Germinal center (tissue), 1 donor: ENCODE measurements at regions not wholly inside any gene's neighbourhood (a gene's known extent, or its start where the extent isn't known, plus 50 kb on each side); places are given as distances from the start of the nearest gene placed in this dataset.

Experiments
- DNase-seq: peaks from one replicate; pipeline ENCODE4 v3.0.0; 2012; ENCODE audit warnings: mixed read lengths, low spot score

- DNase-seq, result no peak
These were observed 342.3 kb downstream of the HNRNPD start for GRCh38 chr4:82031376-82031927.

- no peak for DNase-seq
These were observed 356.1 kb downstream of the HNRNPD start for GRCh38 chr4:82017680-82018079.

GRCh38 chr4:82005158-82005557 lies 368.6 kb downstream of the HNRNPD start:
- no peak for DNase-seq

GRCh38 chr4:81997313-81997712 lies 376.5 kb downstream of the HNRNPD start:
- no peak for DNase-seq

- DNase-seq, result no peak
These were observed 382.9 kb downstream of the HNRNPD start for GRCh38 chr4:81990898-81991297.

- no peak for DNase-seq
These were observed 383.6 kb downstream of the HNRNPD start for GRCh38 chr4:81990211-81990610.

GRCh38 chr4:81989202-81989601 lies 384.6 kb downstream of the HNRNPD start:
- no peak for DNase-seq

- DNase-seq, result no peak
These were observed 385.6 kb downstream of the HNRNPD start for GRCh38 chr4:81988178-81988577.

- DNase-seq, result no peak
These were observed 389.0 kb downstream of the HNRNPD start for GRCh38 chr4:81984746-81985145.

GRCh38 chr4:81982846-81983540 lies 390.8 kb downstream of the HNRNPD start:
- DNase-seq, result no peak

GRCh38 chr4:81981218-81981617 lies 392.6 kb downstream of the HNRNPD start:
- DNase-seq, result no peak

GRCh38 chr4:81974523-81974922 lies 399.3 kb downstream of the HNRNPD start:
- no peak for DNase-seq

GRCh38 chr4:81971637-81972381 lies 402.0 kb downstream of the HNRNPD start:
- DNase-seq, result no peak

GRCh38 chr4:81971061-81971460 lies 402.7 kb downstream of the HNRNPD start:
- no peak for DNase-seq

GRCh38 chr4:81970454-81970853 lies 403.3 kb downstream of the HNRNPD start:
- DNase-seq, result no peak

- DNase-seq, result no peak
These were observed 407.1 kb downstream of the HNRNPD start for GRCh38 chr4:81966676-81967075.

GRCh38 chr4:81965911-81966310 lies 407.9 kb downstream of the HNRNPD start:
- no peak for DNase-seq

- DNase-seq, result no peak
These were observed 408.3 kb downstream of the HNRNPD start for GRCh38 chr4:81965454-81965853.

- no peak for DNase-seq
These were observed 410.1 kb downstream of the HNRNPD start for GRCh38 chr4:81963763-81964020.

GRCh38 chr4:81963015-81963762 lies 410.6 kb downstream of the HNRNPD start:
- no peak for DNase-seq

GRCh38 chr4:81960961-81961360 lies 412.8 kb downstream of the HNRNPD start:
- DNase-seq, result no peak

- no peak for DNase-seq
These were observed 419.5 kb downstream of the HNRNPD start for GRCh38 chr4:81954271-81954670.

- no peak for DNase-seq
These were observed 421.8 kb downstream of the HNRNPD start for GRCh38 chr4:81951891-81952455.
